CD4-positive, alpha-beta T cell (primary cell): ENCODE measurements at regions not wholly inside any gene's neighbourhood (a gene's known extent, or its start where the extent isn't known, plus 50 kb on each side); places are given as distances from the start of the nearest gene placed in this dataset.

Source experiments
- ATAC-seq: fragments of 200-7000 bp; cut with Tn5 transposase; one replicate; pipeline ENCODE4 v1.10.0; 2022; ENCODE audit warnings: mild to moderate bottlenecking; ENCODE audit not compliant: poor library complexity
- CTCF ChIA-PET: fragments of 350-600 bp; sonication (Branson Sonifier 250); formaldehyde crosslinking; loops from one replicate; lab custom pipeline; 2021; ENCODE audit warnings: antibody characterized with exemption, inconsistent platforms; lab: Charles Lee
- POLR2A ChIA-PET: fragments of 350-600 bp; sonication (Branson Sonifier 250); formaldehyde crosslinking; loops from one replicate; lab custom pipeline; 2021; ENCODE audit warnings: antibody characterized with exemption, inconsistent platforms; lab: Charles Lee
- DNase-seq, 14 experiments: peaks; one replicate each; pipeline ENCODE4 v3.0.0-alpha.2; 2013 to 2020; ENCODE audit warnings: mixed read lengths in 2 of 14
- H3K27ac ChIP-seq, 2 donors: one replicate each; pipeline versions ENCODE4 v1.5.1 to v1.7.0; 2013; ENCODE audit warnings: low read length in 2 of 2, low read depth in 1 of 2, mild to moderate bottlenecking in 1 of 2
- H3K27me3 ChIP-seq, 2 experiments: 1 replicate in 1 of 2; 2 replicates in 1 of 2; pipeline versions ENCODE4 v1.6.1 to v1.7.0; 2013; ENCODE audit warnings: low read length in 2 of 2, control low read depth in 1 of 2, mild to moderate bottlenecking in 1 of 2, moderate library complexity in 1 of 2; ENCODE audit not compliant: insufficient read depth in 2 of 2, control insufficient read depth in 1 of 2
- H3K36me3 ChIP-seq: one replicate; pipeline ENCODE4 v1.6.1; 2013; ENCODE audit warnings: low read length, control low read depth; ENCODE audit not compliant: insufficient read depth
- H3K4me1 ChIP-seq: one replicate; pipeline ENCODE4 v1.6.1; 2013; ENCODE audit warnings: low read length, control low read depth; ENCODE audit not compliant: insufficient read depth
- H3K4me3 ChIP-seq: one replicate; pipeline ENCODE4 v1.5.1; 2013; ENCODE audit warnings: mild to moderate bottlenecking, low read length, moderate library complexity
- H3K9me3 ChIP-seq, 2 experiments: 1 replicate in 1 of 2; 2 replicates in 1 of 2; pipeline versions ENCODE4 v1.6.1 to v1.7.0; 2013; ENCODE audit warnings: low read length in 2 of 2, mild to moderate bottlenecking in 2 of 2, control low read depth in 1 of 2, moderate library complexity in 1 of 2; ENCODE audit not compliant: control insufficient read depth in 1 of 2, insufficient read depth in 1 of 2
- H3K27ac Mint-ChIP-seq: one replicate; pipeline ENCODE4 v1.8.0; 2020; ENCODE audit warnings: mixed read lengths
- H3K27me3 Mint-ChIP-seq: one replicate; pipeline ENCODE4 v1.8.0; 2021; ENCODE audit warnings: mixed read lengths
- H3K36me3 Mint-ChIP-seq: one replicate; pipeline ENCODE4 v1.8.0; 2021; ENCODE audit warnings: low read depth, mixed read lengths
- H3K4me1 Mint-ChIP-seq: one replicate; pipeline ENCODE4 v1.8.0; 2021; ENCODE audit warnings: low read depth, mixed read lengths
- H3K4me3 Mint-ChIP-seq: one replicate; pipeline ENCODE4 v1.8.0; 2020; ENCODE audit warnings: mild to moderate bottlenecking, mixed read lengths
- H3K9me3 Mint-ChIP-seq: one replicate; pipeline ENCODE4 v1.8.0; 2020; ENCODE audit warnings: mixed read lengths
- CTCF ChIP-seq: fragments of 200-600 bp; IDR thresholded peaks from one replicate; pipeline ENCODE4 v1.8.0; 2022; ENCODE audit warnings: antibody characterized with exemption, mild to moderate bottlenecking
- intact Hi-C, 2 experiments: fragments of 100-400 bp; cut with DNase I in 1 of 2; cut with micrococcal nuclease in 1 of 2; formaldehyde crosslinking; loops; one replicate each; pipeline versions ENCODE4 v1.15.1 to v1.9.0; 2023 to 2025; cut with DNase I, micrococcal nuclease

- Mint-ChIP-seq H3K27ac (no peak overlapping the region), H3K4me3 (no peak overlapping the region), H3K36me3 (no peaks in the 10 kb centered on the region), H3K27me3 (peaks cover 16% of the 10 kb centered on the region), H3K9me3 (no peaks in the 10 kb centered on the region), H3K4me1 (no peaks in the 10 kb centered on the region)
- ChIA-PET POLR2A (no interaction called here), CTCF (no interaction called here)
- DNase-seq: no peak
- ATAC-seq: no peak
- Histone ChIP-seq H3K4me1 (no peaks in the 10 kb centered on the region), H3K36me3 (no peaks in the 10 kb centered on the region), H3K4me3 (no peak overlapping the region), H3K9me3 (peaks cover 7% of the 10 kb centered on the region in 2 experiments), H3K27me3 (no peaks in the 10 kb centered on the region), H3K27ac (no peak overlapping the region)
- intact Hi-C loops: no loop called here
- no peak for TF ChIP-seq CTCF
These were observed 157.7 kb downstream of the CCNG2 start for GRCh38 chr4:77314697-77315096.

GRCh38 chr4:77327151-77327550 lies 170.1 kb downstream of the CCNG2 start:
- Histone ChIP-seq H3K9me3 (peaks cover 9 to 11% of the 10 kb centered on the region in 2 experiments), H3K27ac (no peak overlapping the region), H3K36me3 (no peaks in the 10 kb centered on the region), H3K4me3 (no peak overlapping the region), H3K4me1 (no peaks in the 10 kb centered on the region), H3K27me3 (no peaks in the 10 kb centered on the region)
- intact Hi-C loops: no loop called here
- ChIA-PET CTCF (no interaction called here), POLR2A (no interaction called here)
- Mint-ChIP-seq H3K27ac (no peak overlapping the region), H3K9me3 (peaks cover 2% of the 10 kb centered on the region), H3K27me3 (peaks cover 40% of the 10 kb centered on the region), H3K4me1 (no peaks in the 10 kb centered on the region), H3K36me3 (no peaks in the 10 kb centered on the region), H3K4me3 (no peak overlapping the region)
- DNase-seq (no peak), ATAC-seq (no peak)
- no peak for TF ChIP-seq CTCF

- Mint-ChIP-seq H3K36me3 (no peaks in the 10 kb centered on the region), H3K4me3 (no peak overlapping the region), H3K27me3 (peaks cover 20% of the 10 kb centered on the region), H3K27ac (no peak overlapping the region), H3K4me1 (no peaks in the 10 kb centered on the region), H3K9me3 (peaks cover 11% of the 10 kb centered on the region)
- ChIA-PET POLR2A (no interaction called here), CTCF (no interaction called here)
- TF ChIP-seq CTCF: no peak
- no peak overlapping the region for H3K4me3 ChIP-seq
- no peaks in the 10 kb centered on the region for H3K27me3 ChIP-seq
- no peaks in the 10 kb centered on the region for H3K36me3 ChIP-seq
- peaks cover 10 to 32% of the 10 kb centered on the region in 2 experiments for H3K9me3 ChIP-seq
- no peak for DNase-seq
- ATAC-seq: no peak
- no peaks in the 10 kb centered on the region for H3K4me1 ChIP-seq
- no peak overlapping the region for H3K27ac ChIP-seq
- intact Hi-C loops: no loop called here
These were observed 175.8 kb downstream of the CCNG2 start for GRCh38 chr4:77332696-77333270.
